Ishikawa (cell line): ENCODE measurements at regions not wholly inside any gene's neighbourhood (a gene's known extent, or its start where the extent isn't known, plus 50 kb on each side); places are given as distances from the start of the nearest gene placed in this dataset.

Experiments used
- CEBPB ChIP-seq: IDR thresholded peaks from 2 replicates; pipeline ENCODE4 v1.6.1; 2012
- CREB1 ChIP-seq: IDR thresholded peaks from 2 replicates; pipeline ENCODE4 v1.6.1; 2012; ENCODE audit warnings: low read depth
- EGR1 ChIP-seq: IDR thresholded peaks from 2 replicates; pipeline ENCODE4 v1.6.1; 2012
- EP300 ChIP-seq: IDR thresholded peaks from 2 replicates; pipeline ENCODE4 v1.6.1; 2012; ENCODE audit warnings: borderline replicate concordance
- FOXM1 ChIP-seq: IDR thresholded peaks from 2 replicates; pipeline ENCODE4 v1.6.1; 2012; ENCODE audit warnings: low read depth, borderline replicate concordance
- MAX ChIP-seq: IDR thresholded peaks from 2 replicates; pipeline ENCODE4 v1.6.1; 2012
- NFIC ChIP-seq: IDR thresholded peaks from 2 replicates; pipeline ENCODE4 v1.6.1; 2012
- RAD21 ChIP-seq: IDR thresholded peaks from 2 replicates; pipeline ENCODE4 v1.6.1; 2012; ENCODE audit warnings: low read depth
- TAF1 ChIP-seq: IDR thresholded peaks from 2 replicates; pipeline ENCODE4 v1.6.1; 2012; ENCODE audit warnings: low read depth, mild to moderate bottlenecking
- TCF12 ChIP-seq: IDR thresholded peaks from 2 replicates; pipeline ENCODE4 v1.6.1; 2012; ENCODE audit warnings: low read depth
- TEAD4 ChIP-seq: IDR thresholded peaks from 2 replicates; pipeline ENCODE4 v1.6.1; 2012
- USF1 ChIP-seq: IDR thresholded peaks from 2 replicates; pipeline ENCODE4 v1.6.1; 2012
- YY1 ChIP-seq: IDR thresholded peaks from 2 replicates; pipeline ENCODE4 v1.6.1; 2012; ENCODE audit warnings: low read depth
- ZBTB7A ChIP-seq: IDR thresholded peaks from 2 replicates; pipeline ENCODE4 v1.6.1; 2012; ENCODE audit warnings: low read depth
- TF ChIP-seq, protein P1 (sequence below): IDR thresholded peaks from 2 replicates; pipeline ENCODE4 v1.6.1; 2012; ENCODE audit warnings: low read depth, mild to moderate bottlenecking

GRCh38 chr13:60922576-60923231 is 492.9 kb downstream of the PCDH20 start:
- no peak for TF ChIP-seq TEAD4
- TF ChIP-seq CEBPB, result no peak
- no peak for TF ChIP-seq TAF1
- no peak for TF ChIP-seq TCF12
- no peak for TF ChIP-seq ZBTB7A
- TF ChIP-seq NFIC, result no peak
- TF ChIP-seq RAD21, result no peak
- no peak for TF ChIP-seq MAX
- no peak for TF ChIP-seq FOXM1
- TF ChIP-seq, protein P1, sequence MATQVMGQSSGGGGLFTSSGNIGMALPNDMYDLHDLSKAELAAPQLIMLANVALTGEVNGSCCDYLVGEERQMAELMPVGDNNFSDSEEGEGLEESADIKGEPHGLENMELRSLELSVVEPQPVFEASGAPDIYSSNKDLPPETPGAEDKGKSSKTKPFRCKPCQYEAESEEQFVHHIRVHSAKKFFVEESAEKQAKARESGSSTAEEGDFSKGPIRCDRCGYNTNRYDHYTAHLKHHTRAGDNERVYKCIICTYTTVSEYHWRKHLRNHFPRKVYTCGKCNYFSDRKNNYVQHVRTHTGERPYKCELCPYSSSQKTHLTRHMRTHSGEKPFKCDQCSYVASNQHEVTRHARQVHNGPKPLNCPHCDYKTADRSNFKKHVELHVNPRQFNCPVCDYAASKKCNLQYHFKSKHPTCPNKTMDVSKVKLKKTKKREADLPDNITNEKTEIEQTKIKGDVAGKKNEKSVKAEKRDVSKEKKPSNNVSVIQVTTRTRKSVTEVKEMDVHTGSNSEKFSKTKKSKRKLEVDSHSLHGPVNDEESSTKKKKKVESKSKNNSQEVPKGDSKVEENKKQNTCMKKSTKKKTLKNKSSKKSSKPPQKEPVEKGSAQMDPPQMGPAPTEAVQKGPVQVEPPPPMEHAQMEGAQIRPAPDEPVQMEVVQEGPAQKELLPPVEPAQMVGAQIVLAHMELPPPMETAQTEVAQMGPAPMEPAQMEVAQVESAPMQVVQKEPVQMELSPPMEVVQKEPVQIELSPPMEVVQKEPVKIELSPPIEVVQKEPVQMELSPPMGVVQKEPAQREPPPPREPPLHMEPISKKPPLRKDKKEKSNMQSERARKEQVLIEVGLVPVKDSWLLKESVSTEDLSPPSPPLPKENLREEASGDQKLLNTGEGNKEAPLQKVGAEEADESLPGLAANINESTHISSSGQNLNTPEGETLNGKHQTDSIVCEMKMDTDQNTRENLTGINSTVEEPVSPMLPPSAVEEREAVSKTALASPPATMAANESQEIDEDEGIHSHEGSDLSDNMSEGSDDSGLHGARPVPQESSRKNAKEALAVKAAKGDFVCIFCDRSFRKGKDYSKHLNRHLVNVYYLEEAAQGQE, result no peak
- TF ChIP-seq CREB1, result no peak

GRCh38 chr13:60893801-60894200 is 496.8 kb downstream of the TDRD3 start:
- TF ChIP-seq CEBPB (no peak), YY1 (no peak), FOXM1 (no peak), TAF1 (no peak), RAD21 (no peak), EP300 (no peak)

DNA sequence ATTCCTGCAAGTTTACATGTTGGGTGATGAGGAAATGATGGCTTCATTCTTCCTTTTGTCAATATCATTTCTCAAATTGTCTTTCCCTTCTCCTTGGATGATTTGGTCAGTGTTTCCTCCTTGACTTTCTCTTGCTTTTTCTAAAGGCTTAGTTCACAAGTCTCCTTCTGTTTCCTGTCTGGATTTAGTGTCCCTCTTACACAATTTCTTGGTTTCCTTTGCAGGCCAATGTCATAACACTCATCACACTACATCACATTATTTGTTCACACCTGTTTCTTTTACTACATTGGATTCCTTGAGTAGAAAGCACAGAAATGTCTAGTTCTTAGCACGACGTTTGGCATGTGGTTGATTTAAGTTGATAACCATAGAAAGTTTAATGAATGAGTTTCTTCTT is 490.7 kb downstream of the TDRD3 start:
- TF ChIP-seq CEBPB (no peak), TEAD4 (no peak), CREB1 (no peak)

DNA sequence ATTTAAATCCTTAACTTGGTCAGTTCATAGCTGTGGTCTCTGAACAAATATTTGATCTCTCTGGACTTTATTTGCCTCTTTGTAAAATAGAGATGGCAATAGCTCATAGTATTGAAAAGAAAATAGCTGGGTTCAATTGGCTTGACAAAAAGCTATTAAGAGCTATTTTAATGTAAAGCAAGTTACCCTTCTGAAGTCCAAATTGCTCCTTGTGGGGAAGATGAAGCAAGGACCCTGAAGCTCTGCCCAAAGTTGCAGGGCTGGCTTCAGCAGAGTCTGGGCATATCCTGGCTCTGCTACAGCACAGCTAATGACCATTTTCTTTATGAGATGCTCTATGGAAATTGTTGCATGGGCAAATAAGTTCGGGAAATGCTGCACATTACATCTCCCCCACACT is 484.5 kb downstream of the TDRD3 start:
- TF ChIP-seq YY1, result no peak
- no peak for TF ChIP-seq CEBPB
- TF ChIP-seq EP300, result no peak
- TF ChIP-seq FOXM1, result no peak
- TF ChIP-seq MAX, result no peak
- no peak for TF ChIP-seq RAD21
- TF ChIP-seq TAF1, result no peak
- TF ChIP-seq ZBTB7A, result no peak
- TF ChIP-seq USF1, result no peak
- no peak for TF ChIP-seq EGR1
- no peak for TF ChIP-seq TEAD4
- no peak for TF ChIP-seq NFIC
- no peak for TF ChIP-seq CREB1
- TF ChIP-seq, protein P1, result no peak
- no peak for TF ChIP-seq TCF12

GRCh38 chr13:60873116-60873515 is 476.1 kb downstream of the TDRD3 start:
- TF ChIP-seq, protein P1, result no peak
- TF ChIP-seq YY1 (no peak), MAX (no peak), FOXM1 (no peak), ZBTB7A (no peak), EGR1 (no peak), TEAD4 (no peak), USF1 (no peak), TCF12 (no peak), TAF1 (no peak), EP300 (no peak), CREB1 (no peak), CEBPB (no peak), NFIC (no peak), RAD21 (no peak)
